ENCODE measurements at regions not wholly inside any gene's neighbourhood (a gene's known extent, or its start where the extent isn't known, plus 50 kb on each side); places are given as distances from the start of the nearest gene placed in this dataset.

- no peak for TF ChIP-seq POLR2A (IDR thresholded peaks at IDR 0.05)
- TF ChIP-seq CTCF (IDR thresholded peaks at IDR 0.05) = no peak
Measured at GRCh38 chr1:214199585-214199984, 81.4 kb upstream of the SMYD2 start.

Measured in body of pancreas (tissue), 4 donors.